Fibroblast of the conjunctiva (primary cell): ENCODE measurements at regions not wholly inside any gene's neighbourhood (a gene's known extent, or its start where the extent isn't known, plus 50 kb on each side); places are given as distances from the start of the nearest gene placed in this dataset.

Experiments
- DNase-seq: peaks from one replicate; pipeline ENCODE4 v3.0.0-alpha.2; 2010; ENCODE audit warnings: low read depth

DNA sequence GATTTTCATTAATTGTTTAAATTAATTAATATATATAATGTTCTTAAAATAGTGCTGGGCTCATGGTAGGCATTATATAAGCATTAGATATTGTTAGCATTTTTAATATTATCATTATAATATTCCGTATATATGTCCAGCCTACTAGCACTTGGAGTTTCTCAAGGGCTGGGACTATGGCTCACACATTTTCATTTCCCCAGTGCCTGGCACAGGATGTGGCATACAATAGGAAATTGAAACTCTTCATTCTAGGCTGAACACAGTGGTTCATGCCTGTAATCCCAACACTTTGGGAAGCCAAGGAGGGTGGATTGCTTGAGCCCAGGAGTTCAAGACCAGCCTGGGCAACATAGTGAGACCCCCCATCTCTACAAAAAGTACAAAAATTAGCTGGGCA is 170.4 kb downstream of the RSL24D1 start:
- DNase-seq = no peak

DNA sequence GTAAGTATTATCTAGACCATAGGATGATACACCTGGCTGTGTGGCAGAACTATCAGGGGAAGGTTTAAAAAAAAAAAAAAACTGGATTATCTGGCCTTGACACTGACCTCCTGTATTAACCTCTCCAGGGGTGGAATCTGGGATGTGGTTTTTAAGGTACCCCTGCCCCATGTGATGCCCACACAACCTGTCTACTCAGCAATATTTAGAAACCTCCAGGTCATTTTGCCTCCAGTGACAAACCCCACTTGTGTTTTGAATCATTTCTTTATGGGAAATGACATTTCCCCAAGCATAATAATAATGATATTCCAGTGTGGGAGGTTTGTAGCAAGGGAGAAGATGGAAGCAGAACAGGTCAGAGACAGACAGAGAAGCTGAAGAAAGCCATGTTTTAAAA is 179.1 kb downstream of the RSL24D1 start:
- no peak for DNase-seq

DNA sequence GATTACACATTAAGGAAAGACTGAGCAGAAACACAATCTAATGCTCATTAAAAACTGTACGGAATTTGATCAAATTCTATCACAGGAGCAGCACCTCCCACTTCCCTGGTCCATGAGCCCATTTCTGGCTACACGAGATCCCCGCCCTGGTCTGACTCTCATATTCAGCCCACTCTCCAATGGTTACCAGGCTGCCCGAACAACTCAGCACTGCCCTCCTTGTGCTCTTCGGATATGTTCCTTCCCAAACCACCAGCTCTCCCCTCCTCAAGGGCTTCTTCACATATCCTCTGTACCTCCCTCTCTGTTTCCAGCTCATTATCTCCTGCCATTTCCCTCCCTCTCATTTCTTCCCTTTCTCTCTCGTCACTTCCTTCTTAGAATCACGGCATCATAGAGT is 180.5 kb downstream of the RSL24D1 start:
- no peak for DNase-seq

DNA sequence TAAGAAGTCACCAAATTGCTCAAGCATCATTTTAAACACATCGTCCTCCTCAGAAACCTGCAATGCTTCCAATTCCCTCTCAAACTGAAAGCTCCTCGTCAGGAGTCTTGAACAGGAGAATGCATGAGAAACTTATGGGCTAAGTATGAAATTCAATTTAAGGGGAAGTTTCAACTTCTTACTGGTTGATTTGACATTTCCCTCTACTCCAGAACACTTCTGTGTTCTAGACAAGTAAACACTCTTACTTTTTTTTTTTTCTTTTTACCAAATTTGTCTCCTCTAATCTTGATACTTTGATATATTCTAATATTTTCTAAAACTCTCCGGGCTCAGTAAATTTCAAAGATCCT is 181.7 kb downstream of the RSL24D1 start:
- no peak for DNase-seq

DNA sequence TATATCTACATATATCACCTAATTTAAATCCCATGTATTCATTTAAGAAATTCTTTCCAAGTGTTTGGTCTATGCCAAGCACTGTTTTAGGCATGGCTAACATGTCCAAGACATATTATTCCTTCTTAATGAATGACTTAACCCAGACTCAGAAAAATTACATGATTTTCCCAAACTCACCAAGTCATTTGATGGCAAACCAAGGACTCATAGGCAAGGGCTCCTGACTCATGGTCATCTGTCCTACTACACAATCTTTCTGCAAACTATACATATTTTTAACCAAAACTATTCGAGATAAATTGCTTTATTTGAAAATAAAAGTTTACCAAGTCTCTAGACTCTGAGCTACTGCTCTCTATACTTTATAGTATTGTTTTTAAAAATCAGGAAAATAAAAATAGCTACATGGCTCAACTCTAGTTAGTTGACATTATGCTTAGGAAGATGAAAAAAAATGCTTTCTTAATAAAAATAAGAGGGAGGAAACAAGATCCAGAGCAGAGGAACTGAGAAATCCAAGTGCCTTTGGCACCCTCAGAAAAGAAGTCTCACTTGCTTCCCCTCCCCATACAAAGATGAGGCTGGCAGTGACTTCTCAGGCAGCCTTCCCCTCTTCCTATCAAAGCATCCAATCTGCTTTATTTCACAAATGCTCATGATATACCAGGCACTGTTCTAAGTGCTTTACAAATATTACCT is 182.2 kb downstream of the RSL24D1 start:
- DNase-seq = no peak

DNA sequence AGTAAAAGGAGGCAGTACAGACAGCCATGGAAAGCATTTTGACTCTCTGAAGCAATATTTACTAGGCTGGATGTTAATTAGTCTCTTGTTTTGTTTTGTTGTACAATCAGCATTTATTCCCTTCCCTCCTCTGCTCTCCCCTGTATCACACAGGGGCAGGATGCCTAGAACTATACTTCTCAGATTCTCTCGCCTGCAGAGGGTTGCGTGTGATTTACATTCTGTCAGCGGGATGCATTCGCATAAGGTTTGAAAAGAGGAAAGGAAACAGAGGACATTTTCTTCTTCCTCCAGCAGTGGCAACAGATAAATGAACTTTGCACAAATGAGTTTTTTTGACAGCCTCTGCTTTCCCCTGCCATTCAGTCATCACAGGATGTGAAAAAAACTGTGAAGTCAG is 188.3 kb downstream of the RSL24D1 start:
- DNase-seq = no peak

DNA sequence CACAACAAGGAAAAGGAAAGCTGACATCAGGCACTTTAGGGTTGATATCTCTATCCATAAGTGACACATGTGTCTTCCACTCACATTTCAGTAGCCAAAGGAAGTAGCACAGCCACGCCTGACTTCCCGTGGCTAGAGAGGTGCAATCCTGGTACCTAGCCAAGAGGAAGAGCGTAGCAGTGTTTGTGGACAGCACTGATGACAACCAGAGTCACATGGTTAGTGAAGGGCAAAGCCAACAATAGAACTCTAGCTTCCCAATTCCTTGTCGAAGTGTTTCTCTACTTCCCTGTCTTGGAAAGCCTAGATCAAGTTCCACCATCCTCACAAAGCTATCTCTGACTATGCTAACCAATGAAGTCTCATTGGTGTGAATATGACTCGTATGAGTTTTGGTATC is 189.2 kb downstream of the RSL24D1 start:
- no peak for DNase-seq

DNA sequence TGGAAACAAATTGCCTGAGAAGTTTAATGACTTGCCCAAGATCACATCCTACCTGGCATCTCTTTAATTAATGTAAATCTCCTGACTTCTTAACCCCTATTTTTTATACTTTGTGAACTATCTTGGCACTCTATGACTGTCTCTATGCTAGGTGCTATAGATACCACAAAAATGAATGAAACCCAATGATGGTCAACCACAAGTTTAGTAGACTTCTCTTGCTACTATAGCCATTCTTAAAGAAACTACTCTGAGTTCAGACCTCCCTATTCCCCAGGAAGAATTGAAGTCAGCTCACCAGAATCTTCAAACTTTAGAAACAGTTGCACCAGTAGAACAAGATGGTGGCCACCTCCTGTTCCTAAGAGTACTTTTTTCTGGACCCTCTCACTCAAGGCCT is 191.1 kb downstream of the RSL24D1 start:
- no peak for DNase-seq

DNA sequence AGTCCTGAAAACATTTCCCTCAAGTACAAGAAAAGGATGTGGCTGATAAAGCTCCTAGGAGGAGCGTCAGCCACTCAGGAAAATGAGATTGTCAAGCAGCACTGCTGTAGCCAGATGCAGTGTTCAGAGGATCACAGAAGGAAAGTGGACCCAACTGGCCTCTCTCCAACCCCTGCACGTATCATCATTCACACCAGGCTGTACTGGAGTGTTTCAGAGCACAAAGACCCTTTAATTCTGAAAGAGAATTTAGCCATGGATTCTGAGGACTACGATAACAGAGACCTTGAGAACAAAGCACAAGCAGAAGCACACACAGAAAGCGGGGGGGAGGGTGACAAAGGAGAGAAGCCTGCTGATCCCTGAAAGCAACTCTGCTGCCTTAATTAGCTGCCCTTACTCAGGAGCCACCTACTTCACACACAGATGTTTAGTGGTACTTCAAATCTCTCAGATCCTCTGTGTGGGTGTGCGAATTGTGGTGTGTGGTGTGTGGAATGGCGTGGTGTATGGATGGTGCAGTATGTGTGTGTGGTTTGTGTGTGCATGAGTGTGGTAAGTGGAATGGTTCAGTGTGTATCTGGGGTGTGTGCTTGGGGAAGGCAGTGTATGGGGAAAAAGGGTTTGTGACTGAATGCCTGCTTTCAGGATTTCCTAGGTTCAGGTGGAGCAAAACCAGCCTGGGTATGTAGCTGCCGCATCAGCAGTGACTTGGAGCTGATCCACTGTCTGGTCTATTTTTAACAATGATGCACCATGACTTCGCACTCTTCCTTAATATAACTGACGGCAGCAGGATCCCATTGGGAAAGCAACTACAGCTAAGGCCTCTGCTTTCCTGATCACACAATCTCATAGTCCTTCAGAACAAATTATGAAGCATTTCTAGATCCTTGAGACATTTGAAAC is 192.5 kb downstream of the RSL24D1 start:
- DNase-seq = no peak

DNA sequence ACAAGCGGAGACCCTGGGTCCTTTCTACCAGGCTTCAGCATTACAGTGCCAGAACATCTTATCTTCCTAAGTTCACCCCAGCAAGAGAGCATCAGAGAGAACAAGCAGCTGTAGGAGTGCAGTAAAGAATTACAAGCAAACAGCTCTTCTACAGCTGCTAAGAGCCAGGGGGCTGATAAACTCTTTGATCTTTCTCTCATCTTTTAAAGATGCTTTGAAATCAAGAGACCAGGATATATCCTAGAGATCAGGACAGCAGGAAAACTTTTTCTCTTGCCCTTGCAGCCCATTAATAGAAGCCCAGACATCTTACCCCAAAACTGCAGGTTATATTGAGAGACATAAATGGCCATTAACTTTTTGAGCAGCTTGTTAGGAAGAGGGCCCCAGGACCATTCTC is 198.1 kb downstream of the RSL24D1 start:
- no peak for DNase-seq

DNA sequence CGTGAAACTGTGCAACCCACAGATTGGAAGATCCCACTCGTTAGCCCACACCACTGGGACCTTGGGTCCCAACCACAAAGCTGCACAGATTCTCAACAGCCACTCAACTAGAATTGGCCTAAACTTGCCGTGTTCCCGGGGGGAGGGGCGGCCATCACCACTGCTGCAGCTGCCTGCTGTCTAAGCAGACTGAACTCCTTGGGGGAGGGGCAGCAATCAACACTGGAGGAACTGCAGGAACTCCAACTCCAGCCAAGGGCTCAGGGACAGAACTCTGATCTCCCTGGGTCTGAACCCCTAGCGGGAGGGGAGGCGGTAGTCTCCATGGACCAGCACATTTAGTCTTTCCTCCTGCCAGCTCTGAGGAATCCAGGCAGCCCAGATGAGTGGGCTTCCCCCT is 205.9 kb downstream of the RSL24D1 start:
- no peak for DNase-seq

DNA sequence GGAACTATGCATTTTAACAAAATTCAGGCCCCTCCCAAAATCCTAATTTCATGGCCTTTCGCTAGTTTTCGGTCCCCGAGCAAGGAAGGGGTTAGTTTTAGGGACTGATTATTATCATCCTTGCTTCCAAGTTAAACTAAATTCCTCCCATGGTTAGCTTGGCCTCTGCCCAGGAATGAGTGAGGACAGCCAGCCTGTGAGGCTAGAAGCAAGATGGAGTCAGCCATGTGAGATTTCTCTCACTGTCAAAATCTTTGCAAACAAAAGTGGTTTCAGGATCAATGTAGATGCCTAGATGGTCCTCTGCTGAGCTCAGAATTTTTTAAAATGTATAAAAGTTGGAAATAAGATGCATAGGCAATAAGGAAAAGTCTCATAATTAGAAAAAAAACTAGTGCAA is 208.9 kb downstream of the RSL24D1 start:
- no peak for DNase-seq

DNA sequence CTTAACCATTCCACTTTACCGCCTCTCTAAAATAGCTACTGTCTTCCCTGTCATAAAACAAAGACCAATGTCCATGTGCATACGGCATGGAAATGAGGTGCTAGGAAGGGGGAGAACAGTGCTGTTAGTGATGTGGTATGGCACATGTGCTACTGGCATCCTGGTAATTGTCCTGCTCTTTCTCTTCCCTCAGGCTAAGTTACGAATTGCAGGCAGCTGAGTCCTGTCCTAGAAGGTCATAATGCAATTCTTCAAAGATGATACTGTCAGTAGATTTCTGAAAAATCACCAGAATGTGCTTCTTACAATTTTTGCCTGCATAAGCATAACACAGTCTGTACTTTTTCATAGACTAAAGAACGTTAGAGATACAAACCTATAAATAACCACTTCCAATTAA is 216.8 kb downstream of the RSL24D1 start:
- no peak for DNase-seq

DNA sequence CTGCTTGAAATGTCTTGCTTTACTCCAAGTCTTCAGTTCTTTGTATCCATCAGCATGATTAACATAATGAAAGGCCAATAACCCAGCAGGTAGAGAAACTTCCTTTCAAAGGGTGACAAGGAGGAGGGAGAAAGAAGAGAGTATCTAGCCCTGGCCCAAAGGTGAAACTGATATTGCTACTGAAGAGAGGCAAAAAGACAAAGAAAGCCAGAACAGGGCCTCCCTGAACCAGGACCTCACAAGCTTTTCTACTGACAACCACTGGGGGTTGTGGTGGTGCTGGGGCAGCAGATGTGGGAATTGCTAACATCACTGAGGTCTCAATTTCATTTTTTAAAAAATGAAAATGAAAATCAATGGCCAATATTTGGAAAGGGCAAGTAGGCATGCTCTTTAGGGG is 234.1 kb downstream of the RSL24D1 start:
- no peak for DNase-seq

DNA sequence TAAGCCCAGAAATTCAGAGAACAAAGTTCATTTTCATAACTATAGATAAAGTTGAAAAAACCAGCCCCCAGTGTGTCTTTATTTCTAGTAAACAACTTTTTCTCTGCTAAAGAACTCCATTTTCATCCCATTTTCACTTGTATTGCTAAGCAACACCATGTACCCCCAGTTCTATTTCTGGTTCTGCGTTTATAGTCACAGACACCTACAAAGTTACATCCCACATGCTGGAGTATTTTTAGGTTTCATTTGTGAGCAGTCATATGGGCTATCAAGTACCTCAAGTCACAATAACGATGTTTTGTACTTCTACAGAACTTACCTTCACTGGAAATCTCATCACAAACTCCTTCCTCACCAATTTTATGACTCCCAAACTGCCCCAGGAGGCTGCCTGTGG is 236.5 kb downstream of the RSL24D1 start:
- DNase-seq = no peak

DNA sequence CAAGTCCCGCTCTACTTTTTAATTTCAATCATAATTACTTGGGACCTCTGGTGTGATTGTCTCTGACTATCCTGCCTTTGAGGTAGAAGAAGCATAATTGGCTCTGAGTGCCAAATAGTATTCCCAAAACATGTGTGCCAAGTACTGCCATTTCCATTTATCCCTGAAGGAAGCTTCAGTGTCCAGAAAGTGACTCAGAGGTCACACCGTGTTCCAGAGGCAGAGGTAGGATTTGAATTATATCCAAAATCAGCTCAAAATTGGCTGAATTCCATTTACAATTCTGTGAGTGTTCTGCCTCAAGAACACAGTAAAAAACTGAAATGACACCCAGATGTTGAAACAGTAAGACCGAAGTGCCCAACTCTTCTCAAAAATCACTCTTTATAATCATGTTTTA is 255.3 kb downstream of the RSL24D1 start:
- DNase-seq = no peak

DNA sequence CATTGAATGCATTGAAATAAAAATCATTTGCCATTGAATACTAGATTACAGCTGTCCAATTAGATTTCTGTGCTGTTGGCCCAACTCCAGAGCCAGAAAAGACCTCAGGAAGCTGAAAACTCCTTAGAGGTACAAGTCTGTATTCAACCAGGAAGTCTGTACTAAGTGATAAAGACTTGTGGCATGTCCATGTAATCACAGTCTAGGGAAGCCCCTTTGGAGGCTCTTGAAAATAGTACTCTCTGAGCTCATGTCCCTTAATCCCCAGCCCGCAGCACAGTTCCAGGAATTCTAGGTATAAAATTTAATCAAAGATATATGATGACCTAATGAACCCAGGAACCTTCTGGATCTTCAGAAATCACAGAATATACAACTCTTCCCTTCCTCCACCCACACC is 279.4 kb downstream of the RSL24D1 start:
- DNase-seq = no peak

DNA sequence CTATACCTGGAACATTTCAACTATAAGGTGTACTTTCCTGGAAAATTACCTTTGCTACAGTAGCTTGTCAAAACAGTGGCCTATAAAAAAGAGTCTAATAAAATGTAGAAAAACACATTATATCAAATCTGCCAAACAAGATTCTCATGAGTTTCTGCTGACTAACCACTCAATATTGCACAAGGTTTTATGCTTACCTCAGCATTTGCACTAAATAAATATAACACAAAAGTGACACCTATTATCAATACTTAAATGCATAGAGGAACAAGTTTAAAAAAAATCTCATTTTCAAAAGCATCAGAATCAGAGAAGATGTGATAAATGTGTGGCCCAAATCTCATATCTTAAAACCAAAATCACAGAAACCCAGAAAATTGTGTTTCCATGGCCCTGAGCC is 281.4 kb downstream of the RSL24D1 start:
- no peak for DNase-seq

DNA sequence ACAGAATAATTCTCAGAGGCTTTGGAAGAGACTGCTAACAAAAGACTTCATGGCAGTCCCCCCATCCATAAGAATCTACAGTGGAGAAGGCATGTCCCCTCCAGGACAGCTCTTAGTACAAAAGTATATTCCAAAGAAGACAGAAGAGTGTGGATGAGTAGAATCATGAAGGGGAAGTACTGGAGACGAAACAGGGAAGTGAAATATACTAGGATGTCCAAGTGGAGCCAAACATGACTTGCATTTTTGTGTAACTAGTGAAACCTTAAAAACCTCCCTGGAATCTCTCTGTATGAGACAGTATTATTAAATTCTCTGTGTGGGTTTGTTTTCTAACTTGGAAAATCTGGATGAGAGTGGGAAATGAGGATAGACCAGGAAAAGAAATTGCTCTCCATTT is 312.4 kb downstream of the RSL24D1 start:
- DNase-seq = no peak

DNA sequence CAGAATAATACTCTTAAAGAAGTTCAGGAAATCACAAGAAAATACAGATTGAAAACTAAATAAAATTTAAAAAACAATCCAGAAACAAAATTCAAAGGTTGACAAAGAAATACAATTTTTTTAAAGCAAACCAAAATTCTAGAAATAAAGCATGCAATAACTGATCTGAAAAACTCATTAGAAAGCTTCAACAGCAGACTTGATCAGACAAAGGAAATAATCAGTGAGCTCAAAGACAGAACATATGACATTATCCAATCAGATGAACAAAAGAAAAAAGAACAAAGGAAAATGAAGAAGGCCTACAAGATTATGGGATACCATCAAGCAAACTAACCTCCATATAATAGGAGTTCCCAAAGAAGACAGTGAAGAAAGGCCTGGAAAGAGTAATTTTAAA is 336.8 kb downstream of the RSL24D1 start:
- no peak for DNase-seq

DNA sequence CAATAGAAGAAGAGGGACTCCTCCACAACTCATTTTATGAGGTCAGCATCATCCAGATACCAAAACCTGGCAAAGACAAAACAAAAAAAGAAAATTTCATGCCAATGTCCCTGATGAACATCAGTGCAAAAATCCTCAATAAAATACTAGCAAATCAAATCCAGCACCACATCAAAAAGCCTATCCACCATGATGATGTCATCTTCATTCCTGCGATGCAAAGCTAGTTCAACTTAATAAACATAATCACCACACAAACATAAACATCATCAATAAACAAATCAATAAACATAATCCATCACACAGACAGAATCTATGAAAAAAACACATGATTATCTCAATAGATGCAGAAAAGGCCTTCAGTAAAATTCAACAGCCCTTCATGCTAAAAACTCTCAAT is 342.1 kb downstream of the RSL24D1 start:
- DNase-seq = no peak

DNA sequence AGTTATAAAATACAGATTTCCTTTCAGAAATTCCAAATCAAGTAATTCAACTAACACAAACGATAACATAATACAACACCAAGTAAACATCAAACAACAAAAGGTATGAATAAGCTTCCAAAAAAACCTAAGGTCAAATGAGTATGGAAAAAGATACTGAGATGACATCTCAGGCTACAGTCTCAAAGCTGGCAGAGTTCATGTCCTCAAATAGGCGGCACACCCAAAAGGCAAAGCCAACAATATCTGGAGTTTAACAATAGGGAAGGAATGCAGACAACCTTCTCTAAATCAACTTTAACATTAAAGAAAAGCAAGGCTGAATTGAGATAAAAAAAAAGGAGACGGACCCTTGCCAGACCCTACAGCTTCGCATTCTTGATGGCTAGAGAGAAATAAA is 346.6 kb downstream of the RSL24D1 start:
- DNase-seq = no peak

DNA sequence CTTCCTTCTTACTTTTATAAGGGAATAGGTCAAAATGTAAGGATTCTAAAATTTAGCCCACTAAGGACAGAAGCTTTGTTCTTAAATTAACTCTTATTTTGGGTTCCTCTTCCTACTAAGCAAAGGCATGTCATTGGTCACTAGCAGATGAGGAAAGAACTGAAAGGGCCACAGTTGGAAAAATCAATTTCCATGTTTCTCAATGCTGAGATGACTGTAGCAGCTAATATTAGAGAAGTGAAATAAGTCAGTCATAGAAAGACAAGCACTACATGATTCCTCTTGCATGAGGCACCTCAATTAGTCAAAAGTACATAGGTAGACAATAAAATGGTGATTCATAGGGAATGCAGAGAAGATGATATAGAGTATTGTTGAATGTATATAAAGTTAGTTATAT is 353.7 kb downstream of the RSL24D1 start:
- no peak for DNase-seq
